GM23338 (cell line): ENCODE measurements at regions not wholly inside any gene's neighbourhood (a gene's known extent, or its start where the extent isn't known, plus 50 kb on each side); places are given as distances from the start of the nearest gene placed in this dataset.

Source experiments
- CTCF ChIP-seq, 2 experiments: fragments of 200-600 bp in 1 of 2; sonication (generic) in 1 of 2; conservative IDR thresholded peaks; 2 replicates each; pipeline versions ENCODE4 v1.5.1 to v1.6.1; 2016 to 2017; ENCODE audit warnings: antibody characterized with exemption in 2 of 2, low read depth in 2 of 2, mild to moderate bottlenecking in 2 of 2, moderate library complexity in 1 of 2
- EZH2 ChIP-seq: fragments of 200-600 bp; sonication (generic); IDR thresholded peaks from one replicate; pipeline ENCODE4 v1.8.0; 2017; ENCODE audit warnings: antibody characterized with exemption, mild to moderate bottlenecking, low read depth; ENCODE audit not compliant: unreplicated experiment
- POLR2AphosphoS5 ChIP-seq: IDR thresholded peaks from 2 replicates; pipeline ENCODE4 v1.6.1; 2016; ENCODE audit warnings: antibody characterized with exemption, low read depth
- TF ChIP-seq, protein P1 (sequence below): IDR thresholded peaks from one replicate; pipeline ENCODE4 v1.6.1; 2018; ENCODE audit warnings: antibody characterized with exemption; ENCODE audit not compliant: unreplicated experiment

DNA sequence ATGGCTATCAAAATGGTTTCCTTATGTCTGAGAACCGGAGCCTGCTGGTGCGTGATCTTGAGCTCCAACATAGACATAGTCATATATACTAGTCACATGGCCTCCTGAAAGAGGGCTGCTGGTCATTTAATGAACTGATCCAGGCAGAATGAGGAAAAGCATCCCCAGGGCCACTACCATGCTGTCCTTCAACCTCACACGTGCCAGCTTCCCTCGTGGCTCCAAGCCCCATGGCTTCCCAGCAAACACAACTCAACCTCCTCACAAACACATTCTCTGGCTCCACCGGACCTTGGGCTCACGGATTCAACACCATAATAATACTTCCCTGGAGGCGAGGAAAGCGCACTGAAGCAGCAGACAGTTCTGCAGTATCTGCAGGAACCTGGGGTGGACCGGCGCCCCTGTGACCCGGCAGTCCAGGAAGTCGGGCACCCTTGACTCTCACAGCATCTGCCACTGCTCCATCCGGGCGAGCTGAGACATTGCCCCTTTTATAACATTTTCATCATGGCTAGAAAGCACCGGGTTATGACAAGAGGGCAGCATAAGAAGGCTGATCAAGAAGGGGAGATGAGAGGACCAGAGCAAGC lies 57.2 kb upstream of the CDH5 start:
- TF ChIP-seq CTCF (conservative IDR thresholded peaks at IDR 0.05; ENCODE audit: low read depth in 2 of 2) (no peak), EZH2 (no peak), POLR2AphosphoS5 (no peak)
- TF ChIP-seq, protein P1, sequence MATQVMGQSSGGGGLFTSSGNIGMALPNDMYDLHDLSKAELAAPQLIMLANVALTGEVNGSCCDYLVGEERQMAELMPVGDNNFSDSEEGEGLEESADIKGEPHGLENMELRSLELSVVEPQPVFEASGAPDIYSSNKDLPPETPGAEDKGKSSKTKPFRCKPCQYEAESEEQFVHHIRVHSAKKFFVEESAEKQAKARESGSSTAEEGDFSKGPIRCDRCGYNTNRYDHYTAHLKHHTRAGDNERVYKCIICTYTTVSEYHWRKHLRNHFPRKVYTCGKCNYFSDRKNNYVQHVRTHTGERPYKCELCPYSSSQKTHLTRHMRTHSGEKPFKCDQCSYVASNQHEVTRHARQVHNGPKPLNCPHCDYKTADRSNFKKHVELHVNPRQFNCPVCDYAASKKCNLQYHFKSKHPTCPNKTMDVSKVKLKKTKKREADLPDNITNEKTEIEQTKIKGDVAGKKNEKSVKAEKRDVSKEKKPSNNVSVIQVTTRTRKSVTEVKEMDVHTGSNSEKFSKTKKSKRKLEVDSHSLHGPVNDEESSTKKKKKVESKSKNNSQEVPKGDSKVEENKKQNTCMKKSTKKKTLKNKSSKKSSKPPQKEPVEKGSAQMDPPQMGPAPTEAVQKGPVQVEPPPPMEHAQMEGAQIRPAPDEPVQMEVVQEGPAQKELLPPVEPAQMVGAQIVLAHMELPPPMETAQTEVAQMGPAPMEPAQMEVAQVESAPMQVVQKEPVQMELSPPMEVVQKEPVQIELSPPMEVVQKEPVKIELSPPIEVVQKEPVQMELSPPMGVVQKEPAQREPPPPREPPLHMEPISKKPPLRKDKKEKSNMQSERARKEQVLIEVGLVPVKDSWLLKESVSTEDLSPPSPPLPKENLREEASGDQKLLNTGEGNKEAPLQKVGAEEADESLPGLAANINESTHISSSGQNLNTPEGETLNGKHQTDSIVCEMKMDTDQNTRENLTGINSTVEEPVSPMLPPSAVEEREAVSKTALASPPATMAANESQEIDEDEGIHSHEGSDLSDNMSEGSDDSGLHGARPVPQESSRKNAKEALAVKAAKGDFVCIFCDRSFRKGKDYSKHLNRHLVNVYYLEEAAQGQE, result no peak
